ENCODE measurements at regions not wholly inside any gene's neighbourhood (a gene's known extent, or its start where the extent isn't known, plus 50 kb on each side); places are given as distances from the start of the nearest gene placed in this dataset.
A peak's percentile ranks its signal among the peaks of the same experiment; 100 is the strongest.

- Histone ChIP-seq H3K4me3 (ENCODE audit: low read depth, low read length) (no peak overlapping the region), H3K27me3 (ENCODE audit: insufficient read depth, low read depth, severe bottlenecking) (no peaks in the 10 kb centered on the region), H3K36me3 (no peaks in the 10 kb centered on the region), H3K27ac (no peak overlapping the region), H3K9me3 (ENCODE audit: severe bottlenecking) (peaks cover 2% of the 10 kb centered on the region)
- peak; percentile 90 for TF ChIP-seq CTCF (IDR thresholded peaks at IDR 0.05; ENCODE audit: low read depth, low read length)
- DNase-seq: peak; percentile 91
These were observed 65.9 kb upstream of the SDK2 start for GRCh38 chr17:73710095-73710592.

- no peak for TF ChIP-seq CTCF (IDR thresholded peaks at IDR 0.05; ENCODE audit: low read depth, low read length)
- Histone ChIP-seq H3K27me3 (ENCODE audit: insufficient read depth, low read depth, severe bottlenecking) (no peaks in the 10 kb centered on the region), H3K27ac (no peak overlapping the region), H3K4me3 (ENCODE audit: low read depth, low read length) (no peak overlapping the region), H3K9me3 (ENCODE audit: severe bottlenecking) (peaks cover 2% of the 10 kb centered on the region), H3K36me3 (no peaks in the 10 kb centered on the region)
- no peak for DNase-seq
These were observed 66.9 kb upstream of the SDK2 start for GRCh38 chr17:73711184-73711583.

- Histone ChIP-seq H3K4me3 (ENCODE audit: low read depth, low read length) (no peak overlapping the region), H3K27me3 (ENCODE audit: insufficient read depth, low read depth, severe bottlenecking) (no peaks in the 10 kb centered on the region), H3K9me3 (ENCODE audit: severe bottlenecking) (peaks cover 2% of the 10 kb centered on the region), H3K36me3 (no peaks in the 10 kb centered on the region), H3K27ac (no peak overlapping the region)
- DNase-seq: no peak
- TF ChIP-seq CTCF (IDR thresholded peaks at IDR 0.05; ENCODE audit: low read depth, low read length): no peak
These were observed 67.7 kb upstream of the SDK2 start for GRCh38 chr17:73711916-73712315.

- H3K4me3 ChIP-seq (ENCODE audit: low read depth, low read length): no peak overlapping the region
- H3K27ac ChIP-seq: peak overlapping the region; percentile 25
- peak; percentile 78 for DNase-seq
- no peaks in the 10 kb centered on the region for H3K9me3 ChIP-seq (ENCODE audit: severe bottlenecking)
- peak; percentile 69 for TF ChIP-seq CTCF (IDR thresholded peaks at IDR 0.05; ENCODE audit: low read depth, low read length)
- H3K36me3 ChIP-seq: no peaks in the 10 kb centered on the region
- H3K27me3 ChIP-seq (ENCODE audit: insufficient read depth, low read depth, severe bottlenecking): no peaks in the 10 kb centered on the region
These were observed 68.9 kb upstream of the SDK2 start for GRCh38 chr17:73713136-73713535.

- H3K27ac ChIP-seq: no peak overlapping the region
- no peak for TF ChIP-seq CTCF (IDR thresholded peaks at IDR 0.05; ENCODE audit: low read depth, low read length)
- H3K27me3 ChIP-seq (ENCODE audit: insufficient read depth, low read depth, severe bottlenecking): no peaks in the 10 kb centered on the region
- peaks cover 8% of the 10 kb centered on the region for H3K9me3 ChIP-seq (ENCODE audit: severe bottlenecking)
- H3K36me3 ChIP-seq: no peaks in the 10 kb centered on the region
- no peak for DNase-seq
- no peak overlapping the region for H3K4me3 ChIP-seq (ENCODE audit: low read depth, low read length)
These were observed 71.5 kb upstream of the SDK2 start for GRCh38 chr17:73715769-73716168.

GRCh38 chr17:73717690-73718089 is 73.4 kb upstream of the SDK2 start:
- Histone ChIP-seq H3K4me3 (ENCODE audit: low read depth, low read length) (no peak overlapping the region), H3K27me3 (ENCODE audit: insufficient read depth, low read depth, severe bottlenecking) (no peaks in the 10 kb centered on the region), H3K36me3 (no peaks in the 10 kb centered on the region), H3K9me3 (ENCODE audit: severe bottlenecking) (peaks cover 11% of the 10 kb centered on the region), H3K27ac (no peak overlapping the region)
- no peak for TF ChIP-seq CTCF (IDR thresholded peaks at IDR 0.05; ENCODE audit: low read depth, low read length)
- no peak for DNase-seq
